Heart left ventricle (tissue), 13 donors: ENCODE measurements at regions not wholly inside any gene's neighbourhood (a gene's known extent, or its start where the extent isn't known, plus 50 kb on each side); places are given as distances from the start of the nearest gene placed in this dataset.

Experiments
- CTCF ChIP-seq, 12 donors: fragments of 200-600 bp; sonication (generic) in 4 of 12; IDR thresholded peaks; one replicate each; pipeline versions ENCODE4 v1.5.0 to v1.8.0; 2018 to 2022; ENCODE audit warnings: antibody characterized with exemption in 12 of 12, mild to moderate bottlenecking in 5 of 12
- POLR2A ChIP-seq, 2 donors: fragments of 450-650 bp; IDR thresholded peaks; one replicate each; pipeline ENCODE4 v1.6.1; 2017; ENCODE audit warnings: antibody characterized with exemption in 2 of 2, mild to moderate bottlenecking in 2 of 2, moderate library complexity in 2 of 2
- donor health status: ischemic (EF 13 %, LVEDD 7.1; RV severe dilation, severe dysfunction).
- donor health status: DM: no; HTN: yes; CAD: no.
- donor health status: DM: no; HTN: no; CAD: no.
- donor health status: ischemic (EF 25% LVEDD 6.9; RV normal size, moderate dysfunction).
- donor health status: ischemic (EF 25% LVEDD 5.7; RV mildly dilated, moderate dysfunction).
- donor health status: ischemic (EF 35%, LVEDD 5.7; RV mildly dilated, moderate dysfunction).
- donor health status: nonischemic (EF 11% LVEDD 7.7; RV severe dilation, severe dysfunction).
- donor health status: DM: yes; HTN: yes; CAD: no.
- donor health status: PGD.
- donor health status: ischemic (EF 29% LVEDD 5.4; RV normal size, mild dysfunction).
- donor health status: nonischemic (EF 23%, LVEDD 6.1; RV moderate dilation, normal function).

- no peak for TF ChIP-seq CTCF (IDR thresholded peaks at IDR 0.05)
- no peak for TF ChIP-seq POLR2A (IDR thresholded peaks at IDR 0.05)
Observed at GRCh38 chr2:146898083-146898482, 946.7 kb upstream of the ACVR2A start.
